Liver (tissue), 8 donors: ENCODE measurements at regions not wholly inside any gene's neighbourhood (a gene's known extent, or its start where the extent isn't known, plus 50 kb on each side); places are given as distances from the start of the nearest gene placed in this dataset.

Experiments used
- DNase-seq: peaks from one replicate; pipeline ENCODE4 v3.0.0-alpha.2; 2017; ENCODE audit warnings: low spot score
- H3K27ac ChIP-seq, 2 donors: one replicate each; pipeline ENCODE4 v1.7.0; 2013; ENCODE audit warnings: inconsistent platforms in 2 of 2, low read length in 2 of 2, control low read depth in 1 of 2, low read depth in 1 of 2, mild to moderate bottlenecking in 1 of 2
- H3K27me3 ChIP-seq, 4 donors: one replicate each; pipeline versions ENCODE4 v1.6.1 to v1.7.0; 2013; ENCODE audit warnings: low read length in 3 of 4, inconsistent platforms in 1 of 4, mild to moderate bottlenecking in 1 of 4, moderate library complexity in 1 of 4; ENCODE audit not compliant: control insufficient read depth in 4 of 4, insufficient read depth in 4 of 4
- H3K36me3 ChIP-seq, 4 donors: one replicate each; pipeline versions ENCODE4 v1.6.1 to v1.7.0; 2013; ENCODE audit warnings: low read length in 3 of 4, mild to moderate bottlenecking in 3 of 4, low read depth in 1 of 4, moderate library complexity in 1 of 4; ENCODE audit not compliant: control insufficient read depth in 4 of 4, insufficient read depth in 3 of 4
- H3K4me1 ChIP-seq, 4 donors: one replicate each; pipeline versions ENCODE4 v1.6.1 to v1.7.0; 2013; ENCODE audit warnings: low read length in 3 of 4, mild to moderate bottlenecking in 3 of 4, moderate library complexity in 1 of 4; ENCODE audit not compliant: control insufficient read depth in 4 of 4, insufficient read depth in 4 of 4
- H3K4me3 ChIP-seq, 3 donors: one replicate each; pipeline versions ENCODE4 v1.6.1 to v1.7.0; 2013; ENCODE audit warnings: low read length in 3 of 3, control low read depth in 1 of 3, low read depth in 1 of 3, mild to moderate bottlenecking in 1 of 3
- H3K9ac ChIP-seq, 2 donors: one replicate each; pipeline ENCODE4 v1.7.0; 2013; ENCODE audit warnings: low read length in 2 of 2, mild to moderate bottlenecking in 2 of 2, moderate library complexity in 2 of 2, control low read depth in 1 of 2, low read depth in 1 of 2
- H3K9me3 ChIP-seq, 4 donors: one replicate each; pipeline versions ENCODE4 v1.6.1 to v1.7.0; 2013; ENCODE audit warnings: low read length in 3 of 4; ENCODE audit not compliant: control insufficient read depth in 4 of 4
- EGR1 ChIP-seq, 2 donors: IDR thresholded peaks; 2 replicates each; pipeline ENCODE4 v1.6.1; 2016 to 2018; ENCODE audit warnings: antibody characterized with exemption in 2 of 2, low read depth in 2 of 2
- FOXA2 ChIP-seq: IDR thresholded peaks from 2 replicates; pipeline ENCODE4 v1.6.1; 2016; ENCODE audit warnings: antibody characterized with exemption
- GABPA ChIP-seq, 2 donors: IDR thresholded peaks in 1 of 2; conservative IDR thresholded peaks in 1 of 2; 2 replicates each; pipeline ENCODE4 v1.6.1; 2016; ENCODE audit warnings: antibody characterized with exemption in 2 of 2, mild to moderate bottlenecking in 1 of 2, moderate library complexity in 1 of 2
- HNF4A ChIP-seq, 2 donors: conservative IDR thresholded peaks; 2 replicates each; pipeline ENCODE4 v1.6.1; 2016; ENCODE audit warnings: antibody characterized with exemption in 2 of 2, mild to moderate bottlenecking in 2 of 2
- HNF4G ChIP-seq: IDR thresholded peaks from 2 replicates; pipeline ENCODE4 v1.6.1; 2016; ENCODE audit warnings: antibody characterized with exemption
- JUND ChIP-seq, 2 donors: IDR thresholded peaks; 2 replicates each; pipeline ENCODE4 v1.6.1; 2016; ENCODE audit warnings: antibody characterized with exemption in 2 of 2
- RAD21 ChIP-seq, 2 donors: IDR thresholded peaks; 2 replicates each; pipeline ENCODE4 v1.6.1; 2016; ENCODE audit warnings: antibody characterized with exemption in 2 of 2, mild to moderate bottlenecking in 2 of 2
- RXRA ChIP-seq, 2 donors: IDR thresholded peaks; 2 replicates each; pipeline ENCODE4 v1.6.1; 2017 to 2018; ENCODE audit warnings: antibody characterized with exemption in 2 of 2, mild to moderate bottlenecking in 1 of 2
- SP1 ChIP-seq: IDR thresholded peaks from 2 replicates; pipeline ENCODE4 v1.6.1; 2018; ENCODE audit warnings: antibody characterized with exemption, mild to moderate bottlenecking
- TAF1 ChIP-seq: conservative IDR thresholded peaks from 2 replicates; pipeline ENCODE4 v1.6.1; 2016; ENCODE audit warnings: antibody characterized with exemption, mild to moderate bottlenecking
- WGBS: extraction: QIAGEN DNeasy Blood & Tissue Kit; methylation state at CpG from one replicate; pipeline ENCODE4 v1.1.7; 2013; 5-methylcytosine and 5-hydroxymethylcytosine counted together
- TF ChIP-seq, protein P1 (sequence below): fragments of 150-350 bp; IDR thresholded peaks from 2 replicates; pipeline ENCODE4 v1.5.1; 2017; ENCODE audit warnings: improper control_type of control experiment, low read depth, low read length; ENCODE audit not compliant: missing input control
- TF ChIP-seq, protein P2 (sequence below): IDR thresholded peaks from 2 replicates; pipeline ENCODE4 v1.6.1; 2016; ENCODE audit warnings: antibody characterized with exemption
- TF ChIP-seq, protein P3 (sequence below): IDR thresholded peaks from 2 replicates; pipeline ENCODE4 v1.6.1; 2016; ENCODE audit warnings: antibody characterized with exemption
- TF ChIP-seq, protein P4 (sequence below): IDR thresholded peaks from 2 replicates; pipeline ENCODE4 v1.6.1; 2016; ENCODE audit warnings: antibody characterized with exemption, mild to moderate bottlenecking
- TF ChIP-seq, protein P5 (sequence below): IDR thresholded peaks from 2 replicates; pipeline ENCODE4 v1.6.1; 2016; ENCODE audit warnings: antibody characterized with exemption
- donor health status: healthy.
- donor health status: healthy.
- donor health status: healthy.
- donor health status: healthy.
- donor health status: healthy.

DNA sequence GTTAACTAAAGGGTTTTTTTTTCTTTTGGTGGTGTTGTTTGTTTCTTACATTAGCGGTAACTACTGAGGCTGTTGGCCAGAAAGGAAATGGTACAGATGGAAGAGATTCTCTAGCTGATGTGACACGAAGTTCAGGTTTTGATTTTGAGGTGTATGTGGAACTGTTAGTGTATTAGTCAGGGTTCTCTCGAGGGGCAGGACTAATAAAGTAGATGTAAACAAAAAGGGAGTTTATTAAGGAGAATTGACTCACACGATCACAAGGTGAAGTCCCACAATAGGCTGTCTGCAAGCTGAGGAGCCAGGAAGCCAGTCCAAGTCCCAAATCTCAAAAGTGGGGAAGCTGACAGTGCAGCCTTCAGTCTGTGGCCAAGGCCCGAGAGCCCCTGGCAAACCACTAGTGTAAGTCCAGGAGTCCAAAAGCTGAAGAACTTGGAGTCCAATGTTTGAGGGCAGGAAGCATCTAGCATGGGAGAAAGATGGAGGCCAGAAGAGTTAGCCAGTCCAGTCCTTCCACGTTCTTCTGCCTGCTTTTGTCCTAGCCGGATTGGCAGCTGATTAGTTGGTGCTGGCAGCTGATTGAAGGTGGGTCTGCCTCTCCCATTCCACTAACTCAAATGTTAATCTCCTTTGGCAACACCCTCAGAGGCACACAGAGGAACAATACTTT, 577.6 kb downstream of the EFNB2 start (continued):
- TF ChIP-seq, protein P1, sequence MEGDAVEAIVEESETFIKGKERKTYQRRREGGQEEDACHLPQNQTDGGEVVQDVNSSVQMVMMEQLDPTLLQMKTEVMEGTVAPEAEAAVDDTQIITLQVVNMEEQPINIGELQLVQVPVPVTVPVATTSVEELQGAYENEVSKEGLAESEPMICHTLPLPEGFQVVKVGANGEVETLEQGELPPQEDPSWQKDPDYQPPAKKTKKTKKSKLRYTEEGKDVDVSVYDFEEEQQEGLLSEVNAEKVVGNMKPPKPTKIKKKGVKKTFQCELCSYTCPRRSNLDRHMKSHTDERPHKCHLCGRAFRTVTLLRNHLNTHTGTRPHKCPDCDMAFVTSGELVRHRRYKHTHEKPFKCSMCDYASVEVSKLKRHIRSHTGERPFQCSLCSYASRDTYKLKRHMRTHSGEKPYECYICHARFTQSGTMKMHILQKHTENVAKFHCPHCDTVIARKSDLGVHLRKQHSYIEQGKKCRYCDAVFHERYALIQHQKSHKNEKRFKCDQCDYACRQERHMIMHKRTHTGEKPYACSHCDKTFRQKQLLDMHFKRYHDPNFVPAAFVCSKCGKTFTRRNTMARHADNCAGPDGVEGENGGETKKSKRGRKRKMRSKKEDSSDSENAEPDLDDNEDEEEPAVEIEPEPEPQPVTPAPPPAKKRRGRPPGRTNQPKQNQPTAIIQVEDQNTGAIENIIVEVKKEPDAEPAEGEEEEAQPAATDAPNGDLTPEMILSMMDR = no peak
- TF ChIP-seq, protein P2, sequence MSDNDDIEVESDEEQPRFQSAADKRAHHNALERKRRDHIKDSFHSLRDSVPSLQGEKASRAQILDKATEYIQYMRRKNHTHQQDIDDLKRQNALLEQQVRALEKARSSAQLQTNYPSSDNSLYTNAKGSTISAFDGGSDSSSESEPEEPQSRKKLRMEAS = no peak
- no peak for TF ChIP-seq FOXA2
- no peak for TF ChIP-seq JUND (IDR thresholded peaks at IDR 0.05)
- TF ChIP-seq HNF4A (conservative IDR thresholded peaks at IDR 0.05) = no peak

DNA sequence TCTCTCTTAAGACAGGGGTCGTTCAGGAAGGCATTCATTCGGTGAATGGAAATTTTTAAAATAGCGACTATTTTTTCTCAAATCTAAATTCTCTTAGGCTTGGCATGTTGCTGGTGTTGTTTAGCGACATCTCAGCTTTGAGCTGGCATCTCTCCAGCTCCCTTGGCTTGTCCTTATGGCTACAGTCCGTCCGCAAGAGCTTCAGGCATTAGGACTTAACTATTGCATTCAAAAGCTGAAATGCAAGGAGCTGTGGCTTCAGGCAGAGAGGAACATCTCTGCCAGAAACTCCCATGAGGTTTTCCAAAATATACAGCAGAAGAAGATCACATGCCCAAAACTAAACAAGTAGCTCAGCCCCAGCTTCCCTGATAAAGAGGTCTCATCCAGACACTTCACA, 578.5 kb downstream of the EFNB2 start:
- no peaks in the 10 kb centered on the region for H3K4me1 ChIP-seq
- H3K27ac ChIP-seq = no peak overlapping the region
- 81% methylated on average over 6 of the region's 6 CpGs for WGBS
- no peaks in the 10 kb centered on the region for H3K9me3 ChIP-seq
- H3K27me3 ChIP-seq = peaks cover 0 to under 1% (median 0%) of the 10 kb centered on the region in 4 donors
- no peak overlapping the region for H3K4me3 ChIP-seq
- no peak overlapping the region for H3K9ac ChIP-seq
- TF ChIP-seq GABPA (IDR thresholded peaks at IDR 0.05 in 1 of 2, conservative IDR thresholded peaks at IDR 0.05 in 1 of 2) (no peak), RXRA (IDR thresholded peaks at IDR 0.05) (no peak), HNF4G (no peak), HNF4A (conservative IDR thresholded peaks at IDR 0.05) (no peak)
- TF ChIP-seq, protein P3, sequence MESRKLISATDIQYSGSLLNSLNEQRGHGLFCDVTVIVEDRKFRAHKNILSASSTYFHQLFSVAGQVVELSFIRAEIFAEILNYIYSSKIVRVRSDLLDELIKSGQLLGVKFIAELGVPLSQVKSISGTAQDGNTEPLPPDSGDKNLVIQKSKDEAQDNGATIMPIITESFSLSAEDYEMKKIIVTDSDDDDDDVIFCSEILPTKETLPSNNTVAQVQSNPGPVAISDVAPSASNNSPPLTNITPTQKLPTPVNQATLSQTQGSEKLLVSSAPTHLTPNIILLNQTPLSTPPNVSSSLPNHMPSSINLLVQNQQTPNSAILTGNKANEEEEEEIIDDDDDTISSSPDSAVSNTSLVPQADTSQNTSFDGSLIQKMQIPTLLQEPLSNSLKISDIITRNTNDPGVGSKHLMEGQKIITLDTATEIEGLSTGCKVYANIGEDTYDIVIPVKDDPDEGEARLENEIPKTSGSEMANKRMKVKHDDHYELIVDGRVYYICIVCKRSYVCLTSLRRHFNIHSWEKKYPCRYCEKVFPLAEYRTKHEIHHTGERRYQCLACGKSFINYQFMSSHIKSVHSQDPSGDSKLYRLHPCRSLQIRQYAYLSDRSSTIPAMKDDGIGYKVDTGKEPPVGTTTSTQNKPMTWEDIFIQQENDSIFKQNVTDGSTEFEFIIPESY = no peak
- no peak for DNase-seq
- H3K36me3 ChIP-seq = no peaks in the 10 kb centered on the region

DNA sequence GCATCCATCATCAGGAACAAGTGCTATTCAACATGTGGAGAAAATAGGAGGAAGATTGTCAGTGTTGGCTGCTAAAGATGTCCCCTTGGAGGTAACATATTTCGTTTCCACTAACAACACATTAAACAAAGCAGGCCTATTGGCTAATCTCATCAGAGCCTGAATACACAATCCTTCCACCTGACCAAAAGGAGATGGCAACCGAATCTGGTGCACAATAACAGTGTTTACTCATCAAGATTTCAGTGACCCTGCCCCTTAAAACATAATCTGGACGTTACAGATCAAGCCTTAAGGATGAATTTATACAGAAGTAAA, 582.5 kb downstream of the EFNB2 start:
- TF ChIP-seq, protein P4, sequence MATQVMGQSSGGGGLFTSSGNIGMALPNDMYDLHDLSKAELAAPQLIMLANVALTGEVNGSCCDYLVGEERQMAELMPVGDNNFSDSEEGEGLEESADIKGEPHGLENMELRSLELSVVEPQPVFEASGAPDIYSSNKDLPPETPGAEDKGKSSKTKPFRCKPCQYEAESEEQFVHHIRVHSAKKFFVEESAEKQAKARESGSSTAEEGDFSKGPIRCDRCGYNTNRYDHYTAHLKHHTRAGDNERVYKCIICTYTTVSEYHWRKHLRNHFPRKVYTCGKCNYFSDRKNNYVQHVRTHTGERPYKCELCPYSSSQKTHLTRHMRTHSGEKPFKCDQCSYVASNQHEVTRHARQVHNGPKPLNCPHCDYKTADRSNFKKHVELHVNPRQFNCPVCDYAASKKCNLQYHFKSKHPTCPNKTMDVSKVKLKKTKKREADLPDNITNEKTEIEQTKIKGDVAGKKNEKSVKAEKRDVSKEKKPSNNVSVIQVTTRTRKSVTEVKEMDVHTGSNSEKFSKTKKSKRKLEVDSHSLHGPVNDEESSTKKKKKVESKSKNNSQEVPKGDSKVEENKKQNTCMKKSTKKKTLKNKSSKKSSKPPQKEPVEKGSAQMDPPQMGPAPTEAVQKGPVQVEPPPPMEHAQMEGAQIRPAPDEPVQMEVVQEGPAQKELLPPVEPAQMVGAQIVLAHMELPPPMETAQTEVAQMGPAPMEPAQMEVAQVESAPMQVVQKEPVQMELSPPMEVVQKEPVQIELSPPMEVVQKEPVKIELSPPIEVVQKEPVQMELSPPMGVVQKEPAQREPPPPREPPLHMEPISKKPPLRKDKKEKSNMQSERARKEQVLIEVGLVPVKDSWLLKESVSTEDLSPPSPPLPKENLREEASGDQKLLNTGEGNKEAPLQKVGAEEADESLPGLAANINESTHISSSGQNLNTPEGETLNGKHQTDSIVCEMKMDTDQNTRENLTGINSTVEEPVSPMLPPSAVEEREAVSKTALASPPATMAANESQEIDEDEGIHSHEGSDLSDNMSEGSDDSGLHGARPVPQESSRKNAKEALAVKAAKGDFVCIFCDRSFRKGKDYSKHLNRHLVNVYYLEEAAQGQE = no peak
- TF ChIP-seq FOXA2 = no peak
- TF ChIP-seq GABPA (IDR thresholded peaks at IDR 0.05 in 1 of 2, conservative IDR thresholded peaks at IDR 0.05 in 1 of 2) = no peak
- TF ChIP-seq, protein P5, sequence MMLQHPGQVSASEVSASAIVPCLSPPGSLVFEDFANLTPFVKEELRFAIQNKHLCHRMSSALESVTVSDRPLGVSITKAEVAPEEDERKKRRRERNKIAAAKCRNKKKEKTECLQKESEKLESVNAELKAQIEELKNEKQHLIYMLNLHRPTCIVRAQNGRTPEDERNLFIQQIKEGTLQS = no peak
- no peak for TF ChIP-seq RXRA (IDR thresholded peaks at IDR 0.05)
- no peak for TF ChIP-seq RAD21 (IDR thresholded peaks at IDR 0.05)
- TF ChIP-seq JUND (IDR thresholded peaks at IDR 0.05) = no peak
- no peak for TF ChIP-seq TAF1
- no peak for TF ChIP-seq EGR1 (IDR thresholded peaks at IDR 0.05; ENCODE audit: low read depth in 2 of 2)
- TF ChIP-seq, protein P3 = no peak
- TF ChIP-seq, protein P2 = no peak
- no peak for TF ChIP-seq SP1
- Histone ChIP-seq H3K27me3 (no peaks in the 10 kb centered on the region), H3K9me3 (no peaks in the 10 kb centered on the region), H3K36me3 (no peaks in the 10 kb centered on the region), H3K4me3 (no peak overlapping the region), H3K9ac (no peak overlapping the region), H3K4me1 (no peaks in the 10 kb centered on the region), H3K27ac (no peak overlapping the region)
- DNase-seq = no peak
- WGBS = 42% methylated on average over 3 of the region's 3 CpGs
